ENCODE measurements at regions not wholly inside any gene's neighbourhood (a gene's known extent, or its start where the extent isn't known, plus 50 kb on each side); places are given as distances from the start of the nearest gene placed in this dataset.

GRCh38 chr14:65258391-65258790, 154.1 kb upstream of the FUT8 start:
- DNase-seq (ENCODE audit: low spot score) (no peak), ATAC-seq (no peak)
- Histone ChIP-seq H3K9me2 (ENCODE audit: insufficient read depth) (peaks cover 4% of the 10 kb centered on the region; the same call in 1 of the 2 replicates), H3K79me2 (replicated peaks; ENCODE audit: insufficient read depth) (no peaks in the 10 kb centered on the region), H3K27me3 (ENCODE audit: insufficient read depth) (no peaks in the 10 kb centered on the region), H3K4me1 (ENCODE audit: insufficient read depth) (peaks cover 14% of the 10 kb centered on the region), H3K36me3 (ENCODE audit: insufficient read depth) (no peaks in the 10 kb centered on the region), H3K27ac (ENCODE audit: low read depth) (no peak overlapping the region), H3K4me2 (no peak overlapping the region), H2AFZ (no peak overlapping the region), H3K4me3 (no peak overlapping the region), H3F3A (replicated peaks; ENCODE audit: low read depth) (no peaks in the 10 kb centered on the region), H4K20me1 (replicated peaks; ENCODE audit: insufficient read depth) (no peaks in the 10 kb centered on the region)
- TF ChIP-seq JUNB (IDR thresholded peaks at IDR 0.05; ENCODE audit: unreplicated experiment) (no peak), STAT1 (IDR thresholded peaks at IDR 0.05; ENCODE audit: unreplicated experiment) (no peak), CREB1 (CRISPR knock-in tag; IDR thresholded peaks at IDR 0.05; ENCODE audit: low read depth) (no peak), NANOG (IDR thresholded peaks at IDR 0.05; ENCODE audit: borderline replicate concordance) (no peak), POLR2AphosphoS5 (IDR thresholded peaks at IDR 0.05; ENCODE audit: low read depth) (no peak), EZH2 (IDR thresholded peaks at IDR 0.05; ENCODE audit: low read depth, unreplicated experiment) (no peak), ZNF331 (CRISPR knock-in tag; IDR thresholded peaks at IDR 0.05; ENCODE audit: low read depth) (no peak), CTCF (conservative IDR thresholded peaks at IDR 0.05; ENCODE audit: low read depth in 2 of 2) (no peak), EZH2phosphoT487 (IDR thresholded peaks at IDR 0.05; ENCODE audit: unreplicated experiment) (no peak), ZNF114 (CRISPR knock-in tag; IDR thresholded peaks at IDR 0.05) (no peak)
- TF ChIP-seq, protein P1, sequence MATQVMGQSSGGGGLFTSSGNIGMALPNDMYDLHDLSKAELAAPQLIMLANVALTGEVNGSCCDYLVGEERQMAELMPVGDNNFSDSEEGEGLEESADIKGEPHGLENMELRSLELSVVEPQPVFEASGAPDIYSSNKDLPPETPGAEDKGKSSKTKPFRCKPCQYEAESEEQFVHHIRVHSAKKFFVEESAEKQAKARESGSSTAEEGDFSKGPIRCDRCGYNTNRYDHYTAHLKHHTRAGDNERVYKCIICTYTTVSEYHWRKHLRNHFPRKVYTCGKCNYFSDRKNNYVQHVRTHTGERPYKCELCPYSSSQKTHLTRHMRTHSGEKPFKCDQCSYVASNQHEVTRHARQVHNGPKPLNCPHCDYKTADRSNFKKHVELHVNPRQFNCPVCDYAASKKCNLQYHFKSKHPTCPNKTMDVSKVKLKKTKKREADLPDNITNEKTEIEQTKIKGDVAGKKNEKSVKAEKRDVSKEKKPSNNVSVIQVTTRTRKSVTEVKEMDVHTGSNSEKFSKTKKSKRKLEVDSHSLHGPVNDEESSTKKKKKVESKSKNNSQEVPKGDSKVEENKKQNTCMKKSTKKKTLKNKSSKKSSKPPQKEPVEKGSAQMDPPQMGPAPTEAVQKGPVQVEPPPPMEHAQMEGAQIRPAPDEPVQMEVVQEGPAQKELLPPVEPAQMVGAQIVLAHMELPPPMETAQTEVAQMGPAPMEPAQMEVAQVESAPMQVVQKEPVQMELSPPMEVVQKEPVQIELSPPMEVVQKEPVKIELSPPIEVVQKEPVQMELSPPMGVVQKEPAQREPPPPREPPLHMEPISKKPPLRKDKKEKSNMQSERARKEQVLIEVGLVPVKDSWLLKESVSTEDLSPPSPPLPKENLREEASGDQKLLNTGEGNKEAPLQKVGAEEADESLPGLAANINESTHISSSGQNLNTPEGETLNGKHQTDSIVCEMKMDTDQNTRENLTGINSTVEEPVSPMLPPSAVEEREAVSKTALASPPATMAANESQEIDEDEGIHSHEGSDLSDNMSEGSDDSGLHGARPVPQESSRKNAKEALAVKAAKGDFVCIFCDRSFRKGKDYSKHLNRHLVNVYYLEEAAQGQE (IDR thresholded peaks at IDR 0.05; ENCODE audit: unreplicated experiment): no peak
- TF ChIP-seq, protein P2, sequence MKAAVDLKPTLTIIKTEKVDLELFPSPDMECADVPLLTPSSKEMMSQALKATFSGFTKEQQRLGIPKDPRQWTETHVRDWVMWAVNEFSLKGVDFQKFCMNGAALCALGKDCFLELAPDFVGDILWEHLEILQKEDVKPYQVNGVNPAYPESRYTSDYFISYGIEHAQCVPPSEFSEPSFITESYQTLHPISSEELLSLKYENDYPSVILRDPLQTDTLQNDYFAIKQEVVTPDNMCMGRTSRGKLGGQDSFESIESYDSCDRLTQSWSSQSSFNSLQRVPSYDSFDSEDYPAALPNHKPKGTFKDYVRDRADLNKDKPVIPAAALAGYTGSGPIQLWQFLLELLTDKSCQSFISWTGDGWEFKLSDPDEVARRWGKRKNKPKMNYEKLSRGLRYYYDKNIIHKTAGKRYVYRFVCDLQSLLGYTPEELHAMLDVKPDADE (IDR thresholded peaks at IDR 0.05): no peak
- TF ChIP-seq, protein P3, sequence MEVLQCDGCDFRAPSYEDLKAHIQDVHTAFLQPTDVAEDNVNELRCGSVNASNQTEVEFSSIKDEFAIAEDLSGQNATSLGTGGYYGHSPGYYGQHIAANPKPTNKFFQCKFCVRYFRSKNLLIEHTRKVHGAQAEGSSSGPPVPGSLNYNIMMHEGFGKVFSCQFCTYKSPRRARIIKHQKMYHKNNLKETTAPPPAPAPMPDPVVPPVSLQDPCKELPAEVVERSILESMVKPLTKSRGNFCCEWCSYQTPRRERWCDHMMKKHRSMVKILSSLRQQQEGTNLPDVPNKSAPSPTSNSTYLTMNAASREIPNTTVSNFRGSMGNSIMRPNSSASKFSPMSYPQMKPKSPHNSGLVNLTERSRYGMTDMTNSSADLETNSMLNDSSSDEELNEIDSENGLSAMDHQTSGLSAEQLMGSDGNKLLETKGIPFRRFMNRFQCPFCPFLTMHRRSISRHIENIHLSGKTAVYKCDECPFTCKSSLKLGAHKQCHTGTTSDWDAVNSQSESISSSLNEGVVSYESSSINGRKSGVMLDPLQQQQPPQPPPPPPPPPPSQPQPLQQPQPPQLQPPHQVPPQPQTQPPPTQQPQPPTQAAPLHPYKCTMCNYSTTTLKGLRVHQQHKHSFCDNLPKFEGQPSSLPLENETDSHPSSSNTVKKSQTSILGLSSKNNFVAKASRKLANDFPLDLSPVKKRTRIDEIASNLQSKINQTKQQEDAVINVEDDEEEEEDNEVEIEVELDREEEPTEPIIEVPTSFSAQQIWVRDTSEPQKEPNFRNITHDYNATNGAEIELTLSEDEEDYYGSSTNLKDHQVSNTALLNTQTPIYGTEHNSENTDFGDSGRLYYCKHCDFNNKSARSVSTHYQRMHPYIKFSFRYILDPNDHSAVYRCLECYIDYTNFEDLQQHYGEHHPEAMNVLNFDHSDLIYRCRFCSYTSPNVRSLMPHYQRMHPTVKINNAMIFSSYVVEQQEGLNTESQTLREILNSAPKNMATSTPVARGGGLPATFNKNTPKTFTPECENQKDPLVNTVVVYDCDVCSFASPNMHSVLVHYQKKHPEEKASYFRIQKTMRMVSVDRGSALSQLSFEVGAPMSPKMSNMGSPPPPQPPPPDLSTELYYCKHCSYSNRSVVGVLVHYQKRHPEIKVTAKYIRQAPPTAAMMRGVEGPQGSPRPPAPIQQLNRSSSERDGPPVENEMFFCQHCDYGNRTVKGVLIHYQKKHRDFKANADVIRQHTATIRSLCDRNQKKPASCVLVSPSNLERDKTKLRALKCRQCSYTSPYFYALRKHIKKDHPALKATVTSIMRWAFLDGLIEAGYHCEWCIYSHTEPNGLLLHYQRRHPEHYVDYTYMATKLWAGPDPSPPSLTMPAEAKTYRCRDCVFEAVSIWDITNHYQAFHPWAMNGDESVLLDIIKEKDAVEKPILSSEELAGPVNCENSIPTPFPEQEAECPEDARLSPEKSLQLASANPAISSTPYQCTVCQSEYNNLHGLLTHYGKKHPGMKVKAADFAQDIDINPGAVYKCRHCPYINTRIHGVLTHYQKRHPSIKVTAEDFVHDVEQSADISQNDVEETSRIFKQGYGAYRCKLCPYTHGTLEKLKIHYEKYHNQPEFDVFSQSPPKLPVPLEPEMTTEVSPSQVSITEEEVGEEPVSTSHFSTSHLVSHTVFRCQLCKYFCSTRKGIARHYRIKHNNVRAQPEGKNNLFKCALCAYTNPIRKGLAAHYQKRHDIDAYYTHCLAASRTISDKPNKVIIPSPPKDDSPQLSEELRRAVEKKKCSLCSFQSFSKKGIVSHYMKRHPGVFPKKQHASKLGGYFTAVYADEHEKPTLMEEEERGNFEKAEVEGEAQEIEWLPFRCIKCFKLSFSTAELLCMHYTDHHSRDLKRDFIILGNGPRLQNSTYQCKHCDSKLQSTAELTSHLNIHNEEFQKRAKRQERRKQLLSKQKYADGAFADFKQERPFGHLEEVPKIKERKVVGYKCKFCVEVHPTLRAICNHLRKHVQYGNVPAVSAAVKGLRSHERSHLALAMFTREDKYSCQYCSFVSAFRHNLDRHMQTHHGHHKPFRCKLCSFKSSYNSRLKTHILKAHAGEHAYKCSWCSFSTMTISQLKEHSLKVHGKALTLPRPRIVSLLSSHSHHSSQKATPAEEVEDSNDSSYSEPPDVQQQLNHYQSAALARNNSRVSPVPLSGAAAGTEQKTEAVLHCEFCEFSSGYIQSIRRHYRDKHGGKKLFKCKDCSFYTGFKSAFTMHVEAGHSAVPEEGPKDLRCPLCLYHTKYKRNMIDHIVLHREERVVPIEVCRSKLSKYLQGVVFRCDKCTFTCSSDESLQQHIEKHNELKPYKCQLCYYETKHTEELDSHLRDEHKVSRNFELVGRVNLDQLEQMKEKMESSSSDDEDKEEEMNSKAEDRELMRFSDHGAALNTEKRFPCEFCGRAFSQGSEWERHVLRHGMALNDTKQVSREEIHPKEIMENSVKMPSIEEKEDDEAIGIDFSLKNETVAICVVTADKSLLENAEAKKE (CRISPR knock-in tag; IDR thresholded peaks at IDR 0.05): no peak
- Mint-ChIP-seq H3K4me1 (peaks cover 22% of the 10 kb centered on the region), H3K36me3 (ENCODE audit: low read depth) (peaks cover 6% of the 10 kb centered on the region; the same call in 2 of the 3 replicates), H3K9me3 (peaks cover 6% of the 10 kb centered on the region; the same call in 1 of the 3 replicates), H3K27me3 (ENCODE audit: insufficient read depth, low read depth, poor library complexity) (no peaks in the 10 kb centered on the region), H3K4me3 (no peak overlapping the region), H3K27ac (no peak overlapping the region)

Measured in GM23338 (cell line).